ENCODE measurements at regions not wholly inside any gene's neighbourhood (a gene's known extent, or its start where the extent isn't known, plus 50 kb on each side); places are given as distances from the start of the nearest gene placed in this dataset.

- ChIA-PET CTCF (interaction anchor here (1.2 kb wide), 1 partner anchor 12 kb away, joined by 3 read pairs; no protein-coding TSS in a partner anchor), POLR2A (no interaction called here)
- no peak for TF ChIP-seq CTCF (IDR thresholded peaks at IDR 0.05; ENCODE audit: control extremely low read depth, extremely low read depth, low read depth, missing control alignments)
- no peak for DNase-seq (ENCODE audit: extremely low spot score)
These were observed 149.4 kb upstream of the TIAM1 start for GRCh38 chr21:31493350-31493880.

- POLR2A ChIA-PET, result no interaction called here
- no peak for DNase-seq (ENCODE audit: extremely low spot score)
- TF ChIP-seq CTCF (IDR thresholded peaks at IDR 0.05; ENCODE audit: control extremely low read depth, extremely low read depth, low read depth, missing control alignments), result no peak
- CTCF ChIA-PET, result no interaction called here
These were observed 147.6 kb upstream of the TIAM1 start for GRCh38 chr21:31491617-31492016.

DNA sequence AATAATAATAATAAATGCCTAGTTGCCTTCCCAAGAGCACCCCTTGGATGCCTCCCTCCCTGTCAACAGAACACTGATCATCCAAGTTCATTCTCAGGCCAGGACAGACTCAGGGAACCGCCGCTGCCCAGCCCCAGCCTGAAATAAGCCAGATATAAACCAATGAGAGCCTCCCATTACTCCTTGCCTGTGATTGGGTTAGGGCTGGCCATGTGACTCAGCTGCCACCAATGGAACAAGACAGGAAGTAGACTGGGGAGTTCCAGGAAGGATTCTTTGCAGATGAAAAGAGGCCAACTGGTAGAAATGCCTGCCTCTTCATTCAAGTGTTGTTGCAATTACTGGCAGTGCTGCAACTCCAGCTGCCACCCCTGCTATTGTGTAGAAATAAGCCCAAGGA is 146.4 kb upstream of the TIAM1 start:
- CTCF ChIA-PET, result no interaction called here
- no peak for TF ChIP-seq CTCF (IDR thresholded peaks at IDR 0.05; ENCODE audit: control extremely low read depth, extremely low read depth, low read depth, missing control alignments)
- POLR2A ChIA-PET, result no interaction called here
- DNase-seq (ENCODE audit: extremely low spot score), result no peak

GRCh38 chr21:31489726-31490125 is 145.7 kb upstream of the TIAM1 start:
- POLR2A ChIA-PET, result no interaction called here
- CTCF ChIA-PET, result no interaction called here

DNA sequence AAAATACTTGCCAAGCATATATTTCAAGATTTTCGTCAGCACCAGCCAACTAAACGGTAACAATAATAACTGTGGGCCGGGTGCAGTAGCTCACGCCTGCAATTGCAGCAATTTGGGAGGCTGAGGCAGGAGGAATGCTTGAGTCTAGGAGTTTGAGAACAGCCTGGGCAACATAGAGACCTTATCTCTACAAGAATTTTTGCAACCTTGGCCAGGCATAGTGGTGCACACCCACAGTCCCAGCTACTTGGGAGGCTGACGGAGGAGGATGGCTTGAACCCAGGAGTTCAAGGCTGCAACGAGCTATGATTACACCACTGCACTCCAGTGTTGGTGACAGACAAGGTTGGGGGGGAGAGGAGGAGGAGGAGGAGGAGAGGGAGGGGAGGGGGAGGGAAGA is 145.0 kb upstream of the TIAM1 start:
- CTCF ChIA-PET, result no interaction called here
- POLR2A ChIA-PET, result no interaction called here
- no peak for TF ChIP-seq CTCF (IDR thresholded peaks at IDR 0.05; ENCODE audit: control extremely low read depth, extremely low read depth, low read depth, missing control alignments)
- no peak for DNase-seq (ENCODE audit: extremely low spot score)

More at GRCh38 chr21:31489726-31490125, 145.7 kb upstream of the TIAM1 start:
- no peak for DNase-seq (ENCODE audit: extremely low spot score)
- no peak for TF ChIP-seq CTCF (IDR thresholded peaks at IDR 0.05; ENCODE audit: control extremely low read depth, extremely low read depth, low read depth, missing control alignments)

DNA sequence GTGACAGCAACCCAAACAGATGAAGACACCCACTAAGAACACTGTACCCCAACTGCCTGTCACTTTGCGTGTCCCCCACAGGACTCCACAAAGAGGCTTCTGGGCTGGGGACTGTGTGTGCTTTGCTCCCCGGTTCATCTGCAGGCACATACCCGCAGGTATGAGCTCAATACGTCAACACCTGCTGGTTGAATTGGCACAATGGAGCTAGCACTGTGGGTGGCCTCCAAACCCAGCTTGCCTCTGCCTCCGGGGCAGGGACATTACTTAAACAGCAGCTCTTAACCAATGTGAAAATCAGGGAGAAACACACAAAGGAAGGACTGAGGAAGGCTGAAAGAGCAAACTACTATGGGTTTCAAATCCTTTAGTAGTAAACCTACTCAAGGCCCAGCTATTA is 140.2 kb upstream of the TIAM1 start:
- CTCF ChIA-PET, result interaction anchor here (1.1 kb wide), 1 partner anchor 14 kb away, joined by 4 read pairs; no protein-coding TSS in a partner anchor
- DNase-seq (ENCODE audit: extremely low spot score), result no peak
- POLR2A ChIA-PET, result no interaction called here

More for the DNA sequence above, 140.2 kb upstream of the TIAM1 start:
- TF ChIP-seq CTCF (IDR thresholded peaks at IDR 0.05; ENCODE audit: control extremely low read depth, extremely low read depth, low read depth, missing control alignments), result no peak

All from GM10248 (cell line).